Hematopoietic multipotent progenitor cell treated with erythropoietin and hydrocortisone succinate and interleukin-3 and kit ligand, for 6 days (in vitro differentiated cells): ENCODE measurements at regions not wholly inside any gene's neighbourhood (a gene's known extent, or its start where the extent isn't known, plus 50 kb on each side); places are given as distances from the start of the nearest gene placed in this dataset.
"Not testable (repeated sequence)": the region's sequence is repeated elsewhere in the genome, so short reads cannot be mapped to it uniquely, and the experiment has no call there.

Experiments
- DNase-seq: peaks from one replicate; pipeline ENCODE4 v3.0.0-alpha.2; 2015

GRCh38 chr5:126044931-126045565 is 378.2 kb upstream of the GRAMD2B start:
- no peak for DNase-seq

DNA sequence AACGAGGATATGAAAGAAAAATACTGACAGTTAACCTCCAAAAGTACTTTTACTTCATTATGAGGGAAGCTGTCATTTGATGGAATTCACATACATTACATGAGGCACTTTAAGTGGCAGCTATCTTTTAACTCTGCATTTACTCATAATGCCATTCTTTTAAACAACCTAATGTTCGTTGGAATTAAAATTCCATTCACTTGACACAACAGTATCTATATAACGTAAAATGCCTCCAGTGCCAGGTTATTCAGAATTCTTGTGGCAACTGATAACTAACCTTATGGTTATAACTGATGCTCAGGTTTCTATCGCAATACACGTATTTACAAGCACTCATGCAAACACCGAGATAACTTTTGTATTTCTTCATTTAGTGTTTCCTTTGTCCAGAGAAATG is 376.9 kb upstream of the GRAMD2B start:
- DNase-seq, result no peak

GRCh38 chr5:126046846-126047571 is 376.2 kb upstream of the GRAMD2B start:
- DNase-seq, result no peak

DNA sequence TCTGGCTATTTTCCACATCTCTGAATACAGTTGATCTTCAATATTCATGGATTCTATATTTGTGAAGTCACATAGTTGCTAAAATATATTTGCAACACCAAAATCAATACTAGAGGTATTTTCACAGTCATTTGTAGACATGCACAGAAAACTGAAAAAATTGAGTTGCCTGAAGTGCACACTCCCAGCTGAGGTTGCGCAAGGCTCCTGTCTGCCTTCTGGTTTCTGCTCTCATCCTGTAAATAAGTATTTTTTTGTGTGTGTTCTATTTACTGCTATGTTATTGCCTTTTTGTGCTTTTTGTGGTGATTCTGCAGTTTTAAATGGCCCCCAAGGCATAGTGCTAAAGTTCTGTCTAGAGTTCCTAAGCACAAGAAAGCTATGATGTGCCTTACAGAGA is 371.1 kb upstream of the GRAMD2B start:
- DNase-seq, result no peak

GRCh38 chr5:126052791-126053190 is 370.4 kb upstream of the GRAMD2B start:
- DNase-seq, result no peak

GRCh38 chr5:126053630-126054029 is 369.6 kb upstream of the GRAMD2B start:
- no peak for DNase-seq

DNA sequence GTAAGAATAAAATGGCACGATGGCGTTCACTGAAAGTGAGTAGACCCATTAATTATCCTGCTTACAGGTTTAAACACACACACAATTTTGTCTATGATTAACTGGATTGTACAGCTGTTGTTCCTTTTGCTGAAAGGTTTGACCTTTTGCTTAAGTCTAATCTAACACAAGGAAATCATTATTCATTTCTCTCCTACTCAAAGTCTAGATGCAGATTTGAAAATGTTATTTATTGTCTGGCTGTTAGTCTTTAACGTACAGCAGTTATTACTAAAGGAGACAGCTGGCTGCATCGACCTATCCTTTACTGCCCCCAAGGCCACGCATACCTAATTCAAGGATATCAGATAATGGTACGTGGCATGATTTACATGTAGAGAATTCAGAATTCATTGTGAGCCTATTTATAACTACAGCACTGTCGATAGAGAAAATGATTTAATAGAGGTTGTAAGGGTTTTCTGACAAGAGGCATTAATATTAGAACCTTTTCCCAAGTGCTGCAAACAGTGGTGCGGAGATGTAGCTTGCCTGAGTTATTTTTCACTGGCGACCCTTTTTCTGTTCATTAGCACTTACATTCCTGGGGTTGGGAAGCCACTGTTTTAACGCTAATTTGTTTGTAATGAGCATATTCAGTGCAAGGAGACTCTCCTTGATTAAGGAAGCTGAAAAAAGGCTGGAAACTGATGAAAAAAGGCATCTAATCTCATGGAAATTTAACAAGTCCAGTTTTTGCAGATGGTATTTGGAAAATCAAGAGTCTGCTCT is 368.4 kb upstream of the GRAMD2B start:
- no peak for DNase-seq

GRCh38 chr5:126055348-126055729 is 367.9 kb upstream of the GRAMD2B start:
- no peak for DNase-seq

DNA sequence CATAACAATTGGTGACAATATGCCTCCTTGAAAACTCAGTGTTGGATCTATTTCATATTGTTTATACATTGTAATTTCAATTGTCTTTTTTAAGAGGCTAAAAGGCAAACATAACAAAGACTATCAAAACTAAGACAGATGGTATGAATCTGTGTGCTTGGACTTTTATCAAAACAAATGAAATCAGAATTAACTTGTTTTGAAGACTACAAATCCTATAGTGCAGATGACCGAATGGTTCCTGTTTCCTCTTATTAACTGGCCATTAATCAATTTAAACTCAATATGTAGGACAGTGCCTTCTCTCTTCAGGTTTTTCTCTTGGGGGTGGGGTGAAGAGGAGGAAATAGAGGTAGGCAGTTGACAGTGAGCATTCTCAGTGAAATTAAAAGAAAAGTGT is 366.9 kb upstream of the GRAMD2B start:
- DNase-seq, result no peak

DNA sequence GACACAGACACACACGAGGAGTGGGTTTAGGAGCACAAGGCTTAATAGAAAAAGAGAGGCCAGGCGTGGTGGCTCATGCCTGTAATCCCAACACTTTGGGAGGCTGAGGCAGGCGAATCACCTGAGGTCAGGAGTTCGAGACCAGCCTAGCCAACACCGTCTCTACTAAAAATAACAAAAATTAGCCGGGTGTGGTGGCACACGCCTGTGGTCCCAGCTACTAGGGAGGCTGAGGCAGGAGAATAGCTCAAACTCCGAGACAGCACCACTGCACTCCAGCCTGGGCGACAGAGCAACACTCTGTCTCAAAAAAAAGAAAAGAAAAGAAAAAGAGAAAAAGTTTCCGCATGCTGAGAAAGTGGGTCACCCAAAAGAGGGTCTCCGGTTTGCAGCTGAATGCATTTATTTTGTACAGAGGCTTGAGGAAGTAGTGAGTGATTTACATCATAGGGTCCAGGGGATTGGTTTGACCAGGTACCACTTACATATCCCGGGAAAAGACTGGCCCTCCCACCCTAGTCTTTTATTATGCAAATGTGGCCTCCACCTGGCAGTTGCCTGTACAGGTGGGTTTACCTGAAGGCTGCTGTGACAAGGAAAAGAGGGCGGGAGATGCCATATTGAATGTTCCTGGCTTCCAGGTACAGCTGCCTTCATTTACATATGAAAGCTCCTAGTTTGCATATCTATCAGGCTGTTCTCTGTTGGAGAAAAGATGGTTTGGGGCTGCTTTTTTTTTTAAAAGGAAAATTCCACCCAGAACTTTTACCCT is 366.2 kb upstream of the GRAMD2B start:
- no peak for DNase-seq

DNA sequence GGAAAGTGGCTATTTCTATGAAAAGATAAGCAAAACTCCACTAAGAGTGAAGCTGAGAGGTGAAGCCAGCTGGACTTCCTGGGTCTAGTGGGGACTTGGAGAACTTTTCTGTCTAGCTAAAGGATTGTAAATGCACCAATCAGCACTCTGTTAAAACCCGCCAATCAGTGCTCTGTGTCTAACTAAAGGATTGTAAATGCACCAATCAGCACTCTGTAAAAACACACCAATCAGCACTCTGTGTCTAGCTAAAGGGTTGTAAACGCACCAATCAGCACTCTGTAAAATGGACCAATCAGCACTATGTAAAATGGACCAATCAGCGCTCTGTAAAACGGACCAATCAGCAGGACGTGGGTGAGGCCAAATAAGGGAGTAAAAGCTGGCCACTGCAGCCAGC is 364.8 kb upstream of the GRAMD2B start:
- not testable (repeated sequence) for DNase-seq

DNA sequence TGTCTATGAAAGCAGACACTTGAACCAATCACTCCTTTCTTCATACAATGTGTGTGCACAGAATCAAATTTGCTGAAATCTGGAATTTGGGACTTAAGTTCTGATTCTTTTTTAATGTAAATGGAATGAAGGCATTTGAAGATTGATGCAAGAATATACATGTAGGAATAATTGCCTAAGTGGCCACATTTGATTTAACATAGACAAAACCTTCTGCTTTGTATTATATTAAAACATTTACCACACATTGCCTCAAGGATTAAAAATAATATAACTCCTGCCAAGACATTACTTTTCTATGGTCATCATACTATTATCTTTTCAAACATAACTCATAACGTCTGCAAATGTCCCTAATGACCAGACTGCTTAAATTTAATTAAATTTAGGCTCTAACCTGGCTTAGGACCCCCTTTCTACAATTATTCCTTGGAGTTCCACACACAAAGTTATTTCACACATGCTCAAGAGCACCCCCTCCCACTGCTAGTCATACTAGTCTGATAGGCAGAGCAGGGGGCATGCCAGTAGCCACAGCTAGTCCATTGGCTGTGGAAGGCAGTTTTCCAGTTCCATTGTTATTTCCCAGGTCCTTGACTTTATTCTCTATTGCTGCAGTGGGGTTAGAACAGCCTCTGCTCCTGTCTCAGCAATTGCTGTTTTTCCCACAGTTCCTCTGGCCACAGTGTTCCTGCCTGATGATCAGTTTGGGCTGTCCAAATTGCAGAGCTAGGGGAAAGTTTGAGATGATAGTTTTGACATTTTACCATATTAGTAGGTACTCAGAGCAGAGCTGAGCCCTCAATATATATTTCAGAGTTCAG is 360.6 kb upstream of the GRAMD2B start:
- no peak for DNase-seq

DNA sequence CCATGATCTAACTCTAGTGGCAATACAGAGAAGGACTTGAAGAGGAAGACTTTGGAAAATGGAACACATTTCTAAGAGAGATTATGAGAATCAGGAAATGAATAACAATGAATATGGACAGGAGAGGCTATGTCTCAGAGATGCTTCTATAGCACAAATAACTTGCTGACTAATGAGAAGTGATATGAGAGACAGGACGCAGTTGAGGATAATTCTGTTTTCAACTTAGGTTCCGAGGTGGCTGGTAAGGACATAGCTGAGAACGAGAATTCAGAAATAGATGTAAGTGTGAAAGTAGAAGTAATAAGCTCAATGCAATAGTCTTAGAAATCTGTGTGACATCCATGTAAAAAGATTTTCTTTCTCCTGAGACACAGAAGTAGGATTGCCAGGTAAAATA is 358.1 kb upstream of the GRAMD2B start:
- DNase-seq, result no peak

- DNase-seq, result peak; percentile 3
These were observed 356.4 kb upstream of the GRAMD2B start for GRCh38 chr5:126066836-126067235.

GRCh38 chr5:126067404-126067803 is 355.8 kb upstream of the GRAMD2B start:
- DNase-seq, result no peak

DNA sequence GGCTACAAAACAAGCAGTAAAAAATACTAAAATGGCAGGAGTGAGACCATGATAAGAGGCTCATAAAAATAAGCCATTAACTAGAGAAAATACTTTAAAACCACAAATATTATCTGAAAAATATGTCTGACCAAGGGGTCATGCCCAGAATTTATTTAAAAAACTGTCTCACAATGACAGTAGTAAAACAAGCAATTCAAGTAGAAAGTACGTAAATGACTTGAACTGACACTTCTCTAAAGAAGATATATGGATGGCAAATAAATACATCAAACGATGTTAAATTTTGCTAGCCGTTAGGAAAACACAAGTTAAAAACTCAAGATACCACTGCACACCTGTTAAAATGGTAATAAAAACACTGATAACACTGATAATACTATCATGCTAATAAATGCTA is 353.9 kb upstream of the GRAMD2B start:
- no peak for DNase-seq

DNA sequence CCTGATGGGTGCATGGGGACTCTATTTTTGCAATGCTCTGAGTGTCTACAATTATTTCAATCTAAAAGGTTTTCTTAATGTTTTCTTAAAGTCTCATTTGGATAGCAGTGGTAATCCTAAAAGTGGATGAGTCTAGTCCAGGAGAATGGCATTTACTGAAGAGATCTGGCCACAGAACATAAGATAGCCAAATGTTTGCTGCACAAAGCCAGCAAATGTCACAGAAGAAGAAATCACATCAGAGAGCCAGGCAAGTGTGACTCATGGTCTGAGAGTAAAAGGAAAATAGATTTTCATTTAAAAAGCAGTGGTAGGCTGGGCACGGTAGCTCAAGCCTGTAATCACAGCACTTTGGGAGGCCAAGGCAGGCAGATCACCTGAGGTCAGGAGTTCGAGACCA is 352.7 kb upstream of the GRAMD2B start:
- DNase-seq, result no peak

- no peak for DNase-seq
These were observed 348.7 kb upstream of the GRAMD2B start for GRCh38 chr5:126074538-126074937.

- DNase-seq, result no peak
These were observed 343.9 kb upstream of the GRAMD2B start for GRCh38 chr5:126079266-126079665.

GRCh38 chr5:126081209-126081608 is 342.0 kb upstream of the GRAMD2B start:
- DNase-seq, result no peak

GRCh38 chr5:126093041-126093440 is 330.2 kb upstream of the GRAMD2B start:
- DNase-seq, result no peak

- DNase-seq, result no peak
These were observed 329.5 kb upstream of the GRAMD2B start for GRCh38 chr5:126093718-126094117.
